ENCODE measurements at regions not wholly inside any gene's neighbourhood (a gene's known extent, or its start where the extent isn't known, plus 50 kb on each side); places are given as distances from the start of the nearest gene placed in this dataset.

GRCh38 chr20:40319741-40320516, 369.1 kb downstream of the MAFB start:
- DNase-seq, result no peak

DNA sequence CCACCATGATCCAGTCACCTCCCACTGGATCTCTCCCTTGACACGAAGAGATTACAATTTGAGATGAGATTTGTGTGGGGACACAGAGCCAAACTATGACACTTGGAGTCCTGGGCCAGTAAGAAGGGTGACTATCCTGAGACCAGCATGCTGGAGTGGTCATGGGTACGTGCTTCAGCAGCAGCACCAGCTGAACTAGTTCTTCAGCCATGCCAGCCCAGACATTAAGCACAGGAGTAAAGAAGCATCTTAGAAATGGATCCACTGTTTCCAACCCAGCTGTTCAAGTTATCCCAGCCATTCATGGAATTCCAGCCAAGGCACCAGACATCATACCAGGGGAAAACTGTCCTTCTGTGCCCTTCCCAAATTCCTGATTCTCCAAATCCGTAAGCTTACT, 370.0 kb downstream of the MAFB start:
- no peak for DNase-seq

- DNase-seq, result no peak
Observed at GRCh38 chr20:40317156-40317790, 371.8 kb downstream of the MAFB start.

DNA sequence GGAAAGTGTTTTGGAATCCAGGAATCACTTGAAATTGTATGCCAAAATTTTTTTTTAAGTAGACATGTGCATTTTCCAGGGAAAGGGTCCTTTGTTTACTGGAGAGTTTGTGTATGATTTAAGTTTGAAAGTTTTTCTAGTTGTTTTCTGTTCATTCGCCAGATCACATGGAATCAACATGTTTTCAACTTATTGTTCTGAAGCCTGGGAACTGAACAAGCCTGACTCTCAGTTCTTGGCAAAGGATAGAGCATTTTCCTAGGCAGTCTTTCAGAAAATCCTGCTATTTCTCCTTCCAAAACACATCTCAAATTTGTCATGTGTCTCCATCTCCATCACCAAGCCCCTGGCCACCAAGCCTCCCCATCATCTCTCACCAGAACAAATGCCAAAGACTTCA, 374.8 kb downstream of the MAFB start:
- no peak for DNase-seq

GRCh38 chr20:40313730-40314129, 375.3 kb downstream of the MAFB start:
- no peak for DNase-seq

- DNase-seq, result no peak
Observed at GRCh38 chr20:40309731-40310130, 379.3 kb downstream of the MAFB start.

DNA sequence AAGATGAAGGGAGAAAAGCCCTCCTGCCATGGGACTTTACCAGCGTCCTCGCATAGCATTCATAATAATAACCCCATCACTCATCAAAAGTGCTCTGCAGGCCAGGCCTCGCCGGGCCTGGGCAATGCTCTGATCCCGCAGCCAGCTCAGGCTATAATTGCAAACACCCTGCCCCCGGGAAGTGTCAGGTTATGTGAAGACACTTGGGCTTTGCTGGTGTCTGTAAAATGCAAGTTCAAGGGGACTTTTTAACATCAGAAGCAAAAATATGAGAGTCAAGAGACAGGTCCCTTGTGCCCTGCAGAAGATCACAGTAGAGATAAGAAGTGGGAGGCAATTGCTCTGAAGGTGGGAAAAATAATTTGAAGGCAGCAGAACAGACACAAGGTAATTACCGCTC, 381.0 kb downstream of the MAFB start:
- DNase-seq, result no peak

GRCh38 chr20:40307268-40307667, 381.8 kb downstream of the MAFB start:
- no peak for DNase-seq

GRCh38 chr20:40305303-40305702, 383.7 kb downstream of the MAFB start:
- no peak for DNase-seq

- DNase-seq, result no peak
Observed at GRCh38 chr20:40304119-40304613, 384.9 kb downstream of the MAFB start.

DNA sequence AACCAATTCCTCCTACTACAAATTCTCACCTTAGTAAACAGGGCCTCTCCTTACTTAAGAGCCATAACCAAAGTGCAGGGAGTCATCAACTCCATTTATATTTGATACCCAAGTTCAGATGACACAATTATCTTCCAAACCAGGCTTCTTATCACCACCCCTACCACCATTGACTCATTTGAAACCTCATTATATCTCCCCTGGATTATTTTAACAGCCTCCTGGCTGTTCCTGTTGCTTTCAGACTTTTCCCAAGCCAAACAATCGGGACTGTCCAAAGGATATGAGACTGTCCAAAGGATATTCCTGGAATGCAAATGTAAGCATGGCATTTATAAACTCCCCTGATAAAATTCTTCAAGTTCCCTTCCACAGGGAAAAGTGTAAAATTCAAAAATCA, 394.3 kb downstream of the MAFB start:
- DNase-seq, result no peak

- DNase-seq, result no peak
Observed at GRCh38 chr20:40294175-40294574, 394.9 kb downstream of the MAFB start.

- no peak for DNase-seq
Observed at GRCh38 chr20:40293740-40294139, 395.3 kb downstream of the MAFB start.

DNA sequence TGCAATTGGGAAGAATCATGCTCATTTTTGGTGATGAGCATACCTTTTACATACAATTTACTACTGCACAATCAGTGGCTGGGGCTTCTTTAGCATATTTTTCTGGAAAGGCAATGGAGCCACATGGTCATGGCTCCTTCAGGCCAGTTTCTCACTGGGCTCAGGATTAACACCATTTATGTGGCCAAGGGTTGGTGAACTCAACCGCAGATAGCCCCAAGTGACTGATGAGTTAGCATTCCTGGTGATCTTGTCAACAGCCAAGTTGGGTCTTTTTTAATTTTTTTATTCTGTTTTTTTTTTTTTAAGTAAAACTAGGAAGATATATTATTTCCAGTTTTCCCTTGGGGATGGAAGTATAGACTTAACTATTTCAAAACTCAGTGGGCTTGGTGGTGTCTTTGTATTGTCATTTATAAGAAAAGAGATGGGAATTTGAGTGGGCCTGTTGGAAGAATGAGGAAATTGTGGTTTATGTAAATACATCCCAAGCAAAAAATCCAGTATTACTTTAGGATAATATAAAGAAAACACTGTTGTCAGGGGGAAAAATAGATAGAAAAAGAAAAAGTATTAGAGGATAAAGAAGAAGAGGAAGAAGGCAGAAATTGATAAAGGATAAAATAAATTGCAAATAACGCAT, 397.4 kb downstream of the MAFB start:
- no peak for DNase-seq

DNA sequence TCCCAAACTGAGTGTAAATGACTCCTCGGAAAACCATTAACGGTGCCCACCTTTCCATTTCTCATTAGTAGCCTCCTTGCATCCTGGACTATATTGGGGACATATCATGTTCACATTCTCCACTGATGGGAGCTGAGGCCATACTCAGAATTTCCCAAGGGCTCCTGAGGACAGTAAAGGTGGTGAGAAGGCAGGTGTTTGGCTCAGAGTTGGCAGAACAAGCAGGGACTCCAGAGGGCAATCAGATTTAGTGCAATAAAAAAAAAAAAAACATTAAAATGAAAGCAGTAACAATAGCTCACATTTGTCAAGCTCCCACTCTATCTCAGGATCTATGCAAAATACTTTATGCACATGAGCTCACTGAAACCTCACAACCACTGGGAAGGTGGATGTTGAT, 401.4 kb downstream of the MAFB start:
- DNase-seq, result no peak

DNA sequence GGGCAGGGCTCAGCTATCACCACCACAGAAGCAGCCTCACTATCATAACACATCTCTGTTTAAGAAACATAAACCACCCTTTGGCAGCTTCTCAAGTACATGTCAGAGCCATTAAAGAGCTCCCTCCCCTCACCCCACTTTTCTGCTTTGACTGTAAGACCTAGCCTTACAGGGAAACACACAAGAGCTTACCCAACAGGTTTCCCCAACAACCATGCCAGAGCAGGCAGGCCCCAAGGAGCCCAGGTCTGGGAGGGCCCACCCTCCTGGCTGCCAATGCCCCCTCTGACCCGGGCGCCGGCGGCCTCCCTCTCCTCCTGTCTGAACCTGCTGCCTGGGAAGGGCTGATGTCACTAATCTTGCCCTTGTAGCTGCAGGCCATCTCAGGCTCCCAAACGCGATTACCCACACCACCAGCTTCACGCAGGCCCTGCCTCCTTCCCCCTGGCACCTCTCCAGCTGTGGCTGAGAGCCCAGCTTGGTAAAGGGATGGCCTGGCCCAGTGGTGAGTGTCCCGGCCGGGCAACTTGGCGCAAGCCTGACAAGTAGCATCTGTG, 402.0 kb downstream of the MAFB start:
- peak; percentile 13 for DNase-seq

DNA sequence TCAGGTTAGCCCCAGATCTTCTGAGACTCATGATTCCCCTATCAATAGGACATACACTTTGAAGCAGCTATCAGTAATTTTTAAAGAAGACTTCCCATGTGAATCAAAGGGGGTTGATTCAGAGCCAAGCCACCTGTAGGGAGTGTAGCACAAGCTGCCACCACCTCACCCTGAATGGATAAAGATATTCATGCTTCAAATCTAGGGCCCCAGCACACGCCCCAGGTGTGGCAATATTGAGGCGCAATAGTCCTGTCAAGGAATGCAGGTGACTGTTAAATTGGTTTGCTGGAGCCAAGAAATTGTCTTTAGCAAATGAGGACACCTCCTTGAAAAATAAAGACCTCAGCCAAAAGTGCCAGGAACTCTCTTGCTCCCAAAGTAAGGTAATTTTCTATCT, 404.4 kb downstream of the MAFB start:
- no peak for DNase-seq

DNA sequence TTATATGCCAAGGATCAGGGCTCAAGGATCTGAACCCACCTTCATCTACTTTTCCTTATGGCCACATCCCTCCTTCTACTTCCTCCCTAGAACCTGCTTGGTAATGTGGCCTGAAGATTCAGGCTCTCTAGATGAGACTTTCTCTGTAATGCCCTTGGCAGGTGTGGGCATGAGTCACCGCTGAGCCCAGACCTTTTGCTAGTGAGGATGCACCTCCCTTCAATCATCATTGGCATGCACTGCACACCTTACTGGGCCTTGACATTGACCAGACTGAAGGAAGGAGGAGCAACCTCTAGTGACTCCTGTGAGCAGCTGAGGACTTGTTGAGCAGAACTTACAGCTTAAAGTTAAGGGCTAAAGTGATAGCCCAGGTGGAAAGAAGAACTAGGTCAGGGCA, 405.3 kb downstream of the MAFB start:
- no peak for DNase-seq

- no peak for DNase-seq
Observed at GRCh38 chr20:40282941-40283340, 406.1 kb downstream of the MAFB start.

DNA sequence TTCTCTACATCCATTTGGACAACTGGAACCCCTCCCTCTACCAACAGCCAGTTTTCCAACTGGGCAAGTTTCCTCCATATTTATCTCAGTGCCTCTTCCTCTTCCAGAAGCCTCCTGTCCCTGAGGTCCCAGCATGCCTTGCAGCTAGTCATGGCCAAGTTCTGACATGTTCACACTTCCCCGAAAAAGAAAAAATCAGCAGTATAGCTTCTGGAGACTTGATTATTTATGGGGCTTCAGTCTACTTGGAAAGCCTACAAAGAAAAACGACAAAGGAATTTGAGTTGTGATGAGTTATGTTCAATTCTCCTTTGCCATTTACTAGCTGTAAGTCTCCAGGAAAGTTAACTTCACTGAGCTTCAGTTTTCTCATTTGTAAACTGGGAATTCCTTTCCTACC, 406.5 kb downstream of the MAFB start:
- DNase-seq, result no peak

DNA sequence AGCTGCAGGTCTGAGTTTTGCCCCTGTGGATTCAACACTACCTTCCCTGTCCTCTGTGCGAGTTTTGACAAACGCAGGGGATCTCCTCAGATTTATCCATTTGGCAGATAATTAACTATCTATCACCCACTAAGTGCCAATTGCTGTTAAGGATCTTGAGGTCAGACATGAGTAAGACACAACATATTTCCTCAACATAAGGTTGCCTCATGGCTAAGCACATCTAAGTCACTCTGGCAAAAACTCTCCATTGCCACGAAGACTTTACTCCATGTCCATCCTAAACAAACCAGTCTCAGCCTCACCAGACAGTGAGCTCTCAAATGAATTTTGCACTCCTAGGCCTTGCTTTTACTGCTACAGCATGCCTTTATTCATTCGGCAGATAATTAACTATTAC, 408.4 kb downstream of the MAFB start:
- DNase-seq, result no peak

- no peak for DNase-seq
Observed at GRCh38 chr20:40279390-40279789, 409.6 kb downstream of the MAFB start.

DNA sequence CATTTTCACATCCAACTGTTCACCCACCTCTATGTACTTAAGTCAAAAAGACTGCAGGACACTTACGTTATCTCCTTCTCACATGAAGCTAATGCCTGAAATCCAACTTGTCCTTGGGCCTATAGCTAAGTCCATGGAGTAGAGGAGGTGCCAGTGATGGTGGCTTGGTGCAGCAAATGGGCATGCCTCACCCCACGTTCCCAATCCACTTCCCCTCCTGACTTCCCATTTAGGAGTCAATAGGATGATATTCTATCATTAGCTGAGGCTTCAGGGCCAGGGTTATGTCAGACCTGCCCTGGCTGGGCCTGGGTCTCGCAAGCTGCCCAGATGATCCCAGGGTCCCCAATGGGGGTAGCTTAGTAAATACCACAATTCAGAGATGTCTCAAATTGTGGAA, 410.4 kb downstream of the MAFB start:
- DNase-seq, result no peak

All from occipital lobe (tissue), 1 donor.